NT2/D1 (cell line): ENCODE measurements at regions not wholly inside any gene's neighbourhood (a gene's known extent, or its start where the extent isn't known, plus 50 kb on each side); places are given as distances from the start of the nearest gene placed in this dataset.

Source experiments
- SUZ12 ChIP-seq: IDR thresholded peaks from 2 replicates; pipeline ENCODE4 v1.6.1; 2011; ENCODE audit not compliant: insufficient read length, insufficient read depth; ENCODE audit errors: extremely low read depth
- YY1 ChIP-seq: IDR thresholded peaks from 2 replicates; pipeline ENCODE4 v1.6.1; 2011; ENCODE audit not compliant: insufficient read length, insufficient read depth
- ZNF274 ChIP-seq: IDR thresholded peaks from 2 replicates; pipeline ENCODE4 v1.6.1; 2011; ENCODE audit warnings: mild to moderate bottlenecking, low read depth, low read length

- TF ChIP-seq YY1 (no peak), ZNF274 (no peak), SUZ12 (no peak)
These were observed 106.8 kb downstream of the METRNL start for GRCh38 chr17:83186226-83186625.
